PC-9 (cell line): ENCODE measurements at regions not wholly inside any gene's neighbourhood (a gene's known extent, or its start where the extent isn't known, plus 50 kb on each side); places are given as distances from the start of the nearest gene placed in this dataset.

Experiments used
- BruUV-seq: library from RNA; stranded (reverse); fragments of 400-500 nt; replicated peaks from 2 replicates; lab custom pipeline; 2021; lab: Mats Ljungman, UMichigan
- CTCF ChIA-PET: fragments of 300-600 bp; sonication (Branson Sonifier 250); formaldehyde crosslinking; loops from one replicate; lab custom pipeline; 2022; ENCODE audit warnings: antibody characterized with exemption; lab: Charles Lee
- POLR2A ChIA-PET: fragments of 300-600 bp; sonication (Branson Sonifier 250); formaldehyde crosslinking; loops from one replicate; lab custom pipeline; 2022; ENCODE audit warnings: antibody characterized with exemption; ENCODE audit not compliant: unreplicated experiment; lab: Charles Lee
- DNase-seq, 2 experiments: peaks; one replicate each; pipeline versions ENCODE4 v3.0.0 to v3.0.0-alpha.2; 2015 to 2022; ENCODE audit warnings: mixed read lengths in 1 of 2
- H2AFZ ChIP-seq: fragments of 200-600 bp; sonication (generic); 2 replicates; pipeline ENCODE4 v1.8.1; 2017; ENCODE audit warnings: antibody characterized with exemption
- H3F3A ChIP-seq: fragments of 200-600 bp; sonication (generic); 2 replicates; pipeline ENCODE4 v1.8.1; 2017; ENCODE audit warnings: antibody characterized with exemption, mild to moderate bottlenecking, low read depth; ENCODE audit not compliant: insufficient read depth
- H3K27ac ChIP-seq: fragments of 200-600 bp; sonication (generic); 2 replicates; pipeline ENCODE4 v1.6.1; 2016; ENCODE audit warnings: mixed run types
- H3K27me3 ChIP-seq: fragments of 200-600 bp; sonication (generic); 2 replicates; pipeline ENCODE4 v1.6.1; 2016; ENCODE audit warnings: low read depth, mixed run types; ENCODE audit not compliant: insufficient read depth
- H3K36me3 ChIP-seq: fragments of 200-600 bp; sonication (generic); 2 replicates; pipeline ENCODE4 v1.6.1; 2016; ENCODE audit warnings: low read depth, mixed run types
- H3K4me1 ChIP-seq: fragments of 200-600 bp; sonication (generic); replicated peaks from 2 replicates; pipeline ENCODE4 v1.6.1; 2016; ENCODE audit warnings: mixed run types; ENCODE audit not compliant: insufficient read depth
- H3K4me2 ChIP-seq: fragments of 200-600 bp; sonication (generic); 2 replicates; pipeline ENCODE4 v1.6.1; 2017; ENCODE audit warnings: mixed run types
- H3K4me3 ChIP-seq: fragments of 200-600 bp; sonication (generic); 2 replicates; pipeline ENCODE4 v1.6.1; 2016; ENCODE audit warnings: mixed run types
- H3K79me2 ChIP-seq: fragments of 200-600 bp; sonication (generic); 2 replicates; pipeline ENCODE4 v1.6.1; 2017; ENCODE audit warnings: low read depth, mixed run types
- H3K9me2 ChIP-seq: fragments of 200-600 bp; sonication (generic); 2 replicates; pipeline ENCODE4 v1.8.1; 2017; ENCODE audit warnings: mild to moderate bottlenecking; ENCODE audit not compliant: insufficient read depth
- H3K9me3 ChIP-seq: fragments of 200-600 bp; sonication (generic); 2 replicates; pipeline ENCODE4 v1.8.1; 2016; ENCODE audit warnings: low read depth; ENCODE audit not compliant: insufficient read depth
- H4K20me1 ChIP-seq: fragments of 200-600 bp; sonication (generic); 2 replicates; pipeline ENCODE4 v1.8.1; 2017; ENCODE audit not compliant: insufficient read depth
- EZH2 ChIP-seq: fragments of 200-600 bp; sonication (generic); IDR thresholded peaks from 2 replicates; pipeline ENCODE4 v1.8.0; 2017; ENCODE audit warnings: antibody characterized with exemption, low read depth
- intact Hi-C: fragments of 100-400 bp; cut with micrococcal nuclease; formaldehyde crosslinking; loops from one replicate; pipeline ENCODE4 v1.10.0; 2022; ENCODE audit not compliant: unreplicated experiment
- TF ChIP-seq, protein P1 (sequence below): fragments of 200-600 bp; sonication (generic); conservative IDR thresholded peaks from 2 replicates; pipeline ENCODE4 v1.6.1; 2017; ENCODE audit warnings: mixed run types, antibody characterized with exemption, mild to moderate bottlenecking, moderate library complexity

DNA sequence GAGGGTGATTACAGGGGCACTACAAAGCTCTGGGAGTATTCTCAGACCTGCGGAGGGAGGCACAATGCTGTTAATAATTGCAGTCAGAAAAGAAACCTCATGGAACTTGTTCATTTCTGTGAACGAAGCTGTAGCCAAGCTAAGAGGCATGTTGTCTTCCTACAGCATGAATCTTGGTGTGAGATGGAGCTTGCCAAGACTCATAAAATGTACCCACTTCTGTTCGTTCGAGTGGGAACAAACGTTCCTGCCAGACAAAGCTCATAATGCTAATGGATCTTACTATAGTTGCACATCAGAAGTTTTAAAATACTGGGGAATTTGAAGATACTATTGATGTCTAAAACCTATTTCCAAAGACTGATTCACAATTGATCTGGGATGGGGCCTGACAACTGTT lies 489.1 kb downstream of the ZEB2 start:
- ChIA-PET CTCF (interaction anchor here (0.7 kb wide), 1 partner anchor 13 kb away, joined by 4 read pairs; no protein-coding TSS in a partner anchor), POLR2A (no interaction called here)
- no peaks in the 10 kb centered on the region for H3K4me1 ChIP-seq
- H3K79me2 ChIP-seq: no peaks in the 10 kb centered on the region
- H3K4me3 ChIP-seq: no peak overlapping the region
- H3K4me2 ChIP-seq: no peak overlapping the region
- no peaks in the 10 kb centered on the region for H3K27me3 ChIP-seq
- no peaks in the 10 kb centered on the region for H3K9me2 ChIP-seq
- no peak overlapping the region for H3K27ac ChIP-seq
- no peaks in the 10 kb centered on the region for H4K20me1 ChIP-seq
- intact Hi-C loops: no loop called here
- H3K9me3 ChIP-seq: no peaks in the 10 kb centered on the region
- no peaks in the 10 kb centered on the region for H3K36me3 ChIP-seq
- no peaks in the 10 kb centered on the region for H3F3A ChIP-seq
- DNase-seq: no peak
- TF ChIP-seq EZH2: no peak
- TF ChIP-seq, protein P1, sequence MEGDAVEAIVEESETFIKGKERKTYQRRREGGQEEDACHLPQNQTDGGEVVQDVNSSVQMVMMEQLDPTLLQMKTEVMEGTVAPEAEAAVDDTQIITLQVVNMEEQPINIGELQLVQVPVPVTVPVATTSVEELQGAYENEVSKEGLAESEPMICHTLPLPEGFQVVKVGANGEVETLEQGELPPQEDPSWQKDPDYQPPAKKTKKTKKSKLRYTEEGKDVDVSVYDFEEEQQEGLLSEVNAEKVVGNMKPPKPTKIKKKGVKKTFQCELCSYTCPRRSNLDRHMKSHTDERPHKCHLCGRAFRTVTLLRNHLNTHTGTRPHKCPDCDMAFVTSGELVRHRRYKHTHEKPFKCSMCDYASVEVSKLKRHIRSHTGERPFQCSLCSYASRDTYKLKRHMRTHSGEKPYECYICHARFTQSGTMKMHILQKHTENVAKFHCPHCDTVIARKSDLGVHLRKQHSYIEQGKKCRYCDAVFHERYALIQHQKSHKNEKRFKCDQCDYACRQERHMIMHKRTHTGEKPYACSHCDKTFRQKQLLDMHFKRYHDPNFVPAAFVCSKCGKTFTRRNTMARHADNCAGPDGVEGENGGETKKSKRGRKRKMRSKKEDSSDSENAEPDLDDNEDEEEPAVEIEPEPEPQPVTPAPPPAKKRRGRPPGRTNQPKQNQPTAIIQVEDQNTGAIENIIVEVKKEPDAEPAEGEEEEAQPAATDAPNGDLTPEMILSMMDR: no peak
- H2AFZ ChIP-seq: no peak overlapping the region
- BruUV-seq: no TSS peak

DNA sequence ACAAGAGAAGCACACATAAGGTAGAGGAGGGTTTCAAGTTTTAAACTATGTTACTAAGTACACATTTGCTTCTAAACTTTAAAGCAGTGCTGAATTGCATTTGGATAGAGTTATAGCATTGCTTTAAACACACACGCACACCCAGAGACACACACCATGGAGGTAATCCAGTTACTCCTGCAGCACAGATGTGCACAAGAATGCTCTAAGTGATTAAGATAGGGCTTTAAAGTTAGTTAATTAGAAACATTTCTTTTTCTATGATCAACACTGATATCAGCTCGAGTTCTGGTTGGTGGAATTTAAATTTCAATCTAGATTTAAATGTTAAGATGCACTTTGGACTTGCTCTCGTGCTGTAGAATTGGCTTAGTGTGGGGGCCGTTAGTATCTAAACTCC lies 492.3 kb downstream of the ZEB2 start:
- Histone ChIP-seq H3K4me3 (no peak overlapping the region), H3K27me3 (no peaks in the 10 kb centered on the region), H2AFZ (no peak overlapping the region), H3K27ac (no peak overlapping the region), H3K4me1 (no peaks in the 10 kb centered on the region), H3K79me2 (no peaks in the 10 kb centered on the region), H3K4me2 (no peak overlapping the region), H3K36me3 (no peaks in the 10 kb centered on the region), H3K9me2 (no peaks in the 10 kb centered on the region), H3K9me3 (no peaks in the 10 kb centered on the region), H3F3A (no peaks in the 10 kb centered on the region), H4K20me1 (no peaks in the 10 kb centered on the region)
- intact Hi-C loops: no loop called here
- no peak for DNase-seq
- BruUV-seq: no TSS peak
- ChIA-PET CTCF (no interaction called here), POLR2A (no interaction called here)
- TF ChIP-seq, protein P1: no peak
- TF ChIP-seq EZH2: no peak

DNA sequence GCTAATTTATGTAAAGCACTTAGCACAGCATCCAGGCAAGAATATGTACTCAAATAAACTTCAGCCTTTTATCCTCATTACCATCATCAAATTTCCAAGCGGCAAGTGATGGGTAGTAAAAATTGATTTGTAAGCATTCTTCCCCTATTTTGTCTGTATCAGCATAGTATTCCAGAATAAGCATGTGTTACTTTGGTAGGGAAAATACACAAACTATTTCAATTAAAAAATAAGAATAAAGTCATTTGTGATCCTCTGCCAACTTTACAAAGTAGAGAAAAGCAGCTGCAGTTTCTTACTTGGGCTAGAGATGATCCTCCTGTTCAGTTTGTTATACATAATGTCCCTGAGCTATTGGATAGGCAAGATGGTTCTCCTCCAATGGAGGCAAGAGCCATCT lies 493.2 kb downstream of the ZEB2 start:
- intact Hi-C loops: no loop called here

More for the DNA sequence above, 493.2 kb downstream of the ZEB2 start:
- H3K4me2 ChIP-seq: no peak overlapping the region
- no peaks in the 10 kb centered on the region for H3K9me2 ChIP-seq
- no peaks in the 10 kb centered on the region for H3K27me3 ChIP-seq
- H2AFZ ChIP-seq: no peak overlapping the region
- TF ChIP-seq, protein P1: no peak
- no peak for TF ChIP-seq EZH2
- H3K9me3 ChIP-seq: no peaks in the 10 kb centered on the region
- no peak overlapping the region for H3K4me3 ChIP-seq
- H3K36me3 ChIP-seq: no peaks in the 10 kb centered on the region
- ChIA-PET POLR2A (no interaction called here), CTCF (no interaction called here)
- H3K4me1 ChIP-seq: no peaks in the 10 kb centered on the region
- H4K20me1 ChIP-seq: no peaks in the 10 kb centered on the region
- H3F3A ChIP-seq: no peaks in the 10 kb centered on the region
- no peak overlapping the region for H3K27ac ChIP-seq
- no TSS peak for BruUV-seq
- no peaks in the 10 kb centered on the region for H3K79me2 ChIP-seq
- DNase-seq: no peak
